HFF-Myc (cell line): ENCODE measurements at regions not wholly inside any gene's neighbourhood (a gene's known extent, or its start where the extent isn't known, plus 50 kb on each side); places are given as distances from the start of the nearest gene placed in this dataset.

Experiments used
- DNase-seq: peaks from one replicate; pipeline ENCODE4 v3.0.0-alpha.2; 2011; ENCODE audit warnings: low read depth; ENCODE audit errors: extremely low read depth
- H3K4me3 ChIP-seq: replicated peaks from 2 replicates; pipeline ENCODE4 v1.5.1; 2011; ENCODE audit warnings: low read depth, mild to moderate bottlenecking, control low read depth, low read length
- CTCF ChIP-seq: IDR thresholded peaks from 2 replicates; pipeline ENCODE4 v1.5.1; 2012; ENCODE audit warnings: mild to moderate bottlenecking, low read depth, low read length, control low read depth; ENCODE audit errors: missing control alignments

- no peak overlapping the region for H3K4me3 ChIP-seq
- no peak for DNase-seq
- no peak for TF ChIP-seq CTCF
These were observed 67.6 kb upstream of the ARHGAP42 start for GRCh38 chr11:100619484-100619883.

- TF ChIP-seq CTCF = no peak
- no peak overlapping the region for H3K4me3 ChIP-seq
- no peak for DNase-seq
These were observed 64.7 kb upstream of the ARHGAP42 start for GRCh38 chr11:100622404-100622803.

GRCh38 chr11:100624346-100624745, 62.7 kb upstream of the ARHGAP42 start:
- no peak for TF ChIP-seq CTCF
- DNase-seq = no peak
- H3K4me3 ChIP-seq = no peak overlapping the region

GRCh38 chr11:100625041-100625440, 62.0 kb upstream of the ARHGAP42 start:
- no peak for TF ChIP-seq CTCF
- no peak overlapping the region for H3K4me3 ChIP-seq
- DNase-seq = no peak

- no peak for TF ChIP-seq CTCF
- DNase-seq = no peak
These were observed 57.4 kb upstream of the ARHGAP42 start for GRCh38 chr11:100629671-100630070.

GRCh38 chr11:100630898-100631297, 56.2 kb upstream of the ARHGAP42 start:
- TF ChIP-seq CTCF = no peak
- DNase-seq = no peak
- H3K4me3 ChIP-seq = no peak overlapping the region

More at GRCh38 chr11:100629671-100630070, 57.4 kb upstream of the ARHGAP42 start:
- H3K4me3 ChIP-seq = no peak overlapping the region

- no peak overlapping the region for H3K4me3 ChIP-seq
- TF ChIP-seq CTCF = no peak
- no peak for DNase-seq
These were observed 55.8 kb upstream of the ARHGAP42 start for GRCh38 chr11:100631316-100631715.
